Activated CD4-positive, alpha-beta T cell treated with anti-CD3 and anti-CD28 coated beads for 24 hours (primary cell): ENCODE measurements at regions not wholly inside any gene's neighbourhood (a gene's known extent, or its start where the extent isn't known, plus 50 kb on each side); places are given as distances from the start of the nearest gene placed in this dataset.
"Not testable (repeated sequence)": the region's sequence is repeated elsewhere in the genome, so short reads cannot be mapped to it uniquely, and the experiment has no call there.

Experiments
- DNase-seq, 2 donors: peaks; one replicate each; pipeline ENCODE4 v3.0.0-alpha.2; 2020; ENCODE audit warnings: low read depth in 2 of 2

DNA sequence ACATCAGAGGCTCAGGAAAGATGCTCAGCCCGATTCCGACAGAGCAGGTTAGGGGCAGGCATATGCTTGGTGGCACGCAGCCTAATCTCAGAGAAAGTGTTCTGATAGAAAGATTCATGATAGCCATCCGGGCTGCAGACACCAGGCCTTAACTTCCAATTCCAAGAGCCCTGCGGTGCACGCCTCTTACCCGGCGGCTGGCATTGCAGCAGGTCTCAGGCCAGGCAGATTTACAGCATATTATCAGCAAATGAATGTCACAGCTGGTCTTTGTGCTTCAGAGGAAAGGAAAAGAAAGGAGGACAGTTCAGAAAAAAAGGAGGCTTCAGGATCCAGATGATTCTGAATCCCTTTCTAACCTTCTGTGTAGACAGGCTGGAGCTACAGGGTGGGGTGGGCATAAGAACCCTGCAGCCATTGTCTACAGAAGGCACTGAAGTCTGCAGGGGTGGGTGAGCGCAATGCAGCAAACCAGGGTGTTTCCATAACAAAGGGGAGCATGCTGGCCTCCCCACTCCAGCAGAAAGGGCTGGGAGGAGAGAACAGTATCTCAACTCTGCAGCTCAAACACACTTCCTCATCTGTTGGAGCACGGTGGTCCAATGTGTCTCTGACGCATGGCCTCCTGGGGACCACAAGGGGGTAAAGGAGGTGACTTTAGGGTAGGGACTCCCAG, 277.4 kb upstream of the XYLT1 start:
- DNase-seq = no peak

DNA sequence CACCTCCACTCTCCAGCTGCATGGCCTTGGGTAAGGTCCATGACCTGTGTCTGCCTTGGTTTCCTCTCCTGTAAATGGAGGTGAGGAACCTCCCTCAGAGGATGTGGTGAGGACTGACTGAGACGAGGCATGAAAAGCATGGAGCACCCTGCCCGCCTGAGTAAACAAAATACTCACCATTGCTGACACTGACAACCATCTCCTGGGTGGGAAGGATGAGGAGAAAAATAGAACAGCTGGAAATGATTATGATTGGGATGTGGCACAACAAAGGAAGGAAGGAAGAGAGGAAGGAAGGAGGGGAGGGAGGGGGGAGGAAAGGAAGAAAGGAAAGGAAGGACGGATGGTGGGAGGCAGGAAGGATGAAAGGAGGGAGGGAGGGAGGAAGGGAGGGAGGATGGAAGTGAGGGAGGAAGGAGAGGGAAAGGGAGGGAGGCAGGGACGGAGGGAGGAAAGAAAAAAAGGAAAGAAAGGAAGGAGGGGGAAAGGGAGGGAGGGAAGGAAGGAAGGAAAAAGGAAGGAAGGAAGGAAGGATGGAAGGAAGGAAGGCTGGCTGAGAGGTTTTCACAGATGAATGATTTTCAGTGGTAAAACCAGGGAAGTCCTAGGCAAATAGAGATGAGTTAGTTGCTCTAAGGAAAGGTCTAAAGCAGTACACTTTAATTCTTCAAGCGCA, 276.5 kb upstream of the XYLT1 start:
- DNase-seq = no peak

DNA sequence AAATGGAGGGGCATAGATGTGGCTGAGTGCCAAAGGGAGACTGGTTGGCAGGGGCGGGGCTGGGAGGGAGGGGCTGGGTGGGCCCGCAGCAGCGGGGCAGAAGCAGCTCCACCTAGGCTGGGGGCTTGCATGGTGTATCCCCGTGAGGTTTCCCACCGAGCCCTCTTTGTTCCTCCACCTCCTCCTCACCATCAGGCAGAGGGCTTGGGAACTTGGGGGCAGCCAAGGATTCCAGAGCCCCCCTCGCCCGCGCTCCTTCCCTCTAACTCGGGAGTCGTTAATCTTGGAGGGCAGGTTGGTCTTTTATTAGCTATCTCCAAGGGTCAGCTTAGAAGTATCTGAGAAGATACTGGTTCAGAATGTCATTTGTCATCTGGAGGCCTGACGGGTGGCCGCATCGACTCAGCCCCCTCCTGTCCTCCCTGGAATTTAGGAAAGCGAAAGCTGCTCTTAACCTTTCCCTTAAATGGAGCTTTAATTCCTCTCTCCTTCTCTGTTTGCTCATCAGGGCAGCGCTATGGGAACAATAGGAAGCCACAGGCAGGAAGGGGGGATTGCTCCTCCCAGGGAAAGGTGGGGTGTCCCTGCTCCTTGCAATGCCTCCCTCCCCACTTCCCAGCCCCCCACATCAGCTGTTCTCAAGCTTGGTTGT, 274.3 kb upstream of the XYLT1 start:
- DNase-seq = no peak

DNA sequence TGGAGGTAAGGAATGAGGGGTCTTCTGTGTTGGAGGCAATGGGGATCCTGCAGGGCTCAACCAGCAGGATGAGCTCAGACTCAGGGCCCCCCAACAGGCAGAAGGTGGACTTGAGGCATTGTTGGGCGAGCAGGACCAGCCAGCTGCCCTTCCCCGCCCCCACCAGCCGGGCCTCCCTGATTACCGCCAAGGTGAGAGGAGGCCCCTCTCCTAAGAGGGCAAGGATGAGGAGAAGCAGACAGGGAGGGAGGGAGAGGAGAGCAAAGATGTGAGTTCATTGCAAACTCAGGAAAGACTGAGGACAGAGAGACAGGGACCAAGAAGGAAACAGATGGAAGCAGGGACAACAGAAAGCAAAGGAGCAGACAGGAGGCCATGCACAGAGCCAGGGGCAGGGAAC, 272.8 kb upstream of the XYLT1 start:
- no peak for DNase-seq

DNA sequence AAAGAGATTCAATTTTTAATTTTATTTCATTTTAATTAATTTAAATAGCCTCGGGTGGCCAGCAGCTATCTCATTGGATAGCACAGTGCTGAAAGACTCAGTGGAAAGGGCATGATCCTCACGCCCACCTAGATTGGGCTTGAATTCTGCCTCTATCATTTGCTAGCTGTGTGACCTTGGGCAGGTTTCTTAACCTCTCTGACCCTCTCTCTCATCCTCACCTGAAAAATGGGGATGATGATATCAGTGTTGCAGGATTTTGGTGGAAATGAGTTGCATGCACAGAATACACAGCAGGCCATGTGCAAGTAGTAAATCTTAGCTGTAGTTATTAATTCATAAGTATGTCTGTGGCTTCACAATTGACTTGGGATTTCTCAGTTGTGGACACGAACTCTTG, 272.4 kb upstream of the XYLT1 start:
- no peak for DNase-seq

GRCh38 chr16:17735099-17735498, 264.3 kb upstream of the XYLT1 start:
- DNase-seq = not testable (repeated sequence)

GRCh38 chr16:17729820-17730219, 259.1 kb upstream of the XYLT1 start:
- DNase-seq = no peak

DNA sequence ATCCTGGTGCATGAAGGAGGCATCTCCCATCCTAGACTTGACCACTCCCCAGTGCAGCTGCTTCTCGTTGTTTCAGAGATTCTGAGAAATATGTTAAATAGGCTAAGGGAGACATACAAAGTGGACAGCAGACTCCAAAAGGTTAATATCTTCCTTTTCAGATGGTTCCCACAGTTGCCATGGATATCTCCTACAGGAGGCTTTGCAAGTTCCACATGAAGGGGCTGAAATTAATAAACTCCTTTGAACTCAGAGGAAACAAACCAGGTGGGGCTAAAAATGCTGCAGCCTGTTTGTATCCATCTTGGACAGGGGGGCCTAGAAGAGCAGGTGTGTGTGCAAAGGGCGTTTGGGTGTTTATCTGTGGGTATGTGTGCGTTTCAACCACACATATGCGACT, 257.4 kb upstream of the XYLT1 start:
- no peak for DNase-seq

DNA sequence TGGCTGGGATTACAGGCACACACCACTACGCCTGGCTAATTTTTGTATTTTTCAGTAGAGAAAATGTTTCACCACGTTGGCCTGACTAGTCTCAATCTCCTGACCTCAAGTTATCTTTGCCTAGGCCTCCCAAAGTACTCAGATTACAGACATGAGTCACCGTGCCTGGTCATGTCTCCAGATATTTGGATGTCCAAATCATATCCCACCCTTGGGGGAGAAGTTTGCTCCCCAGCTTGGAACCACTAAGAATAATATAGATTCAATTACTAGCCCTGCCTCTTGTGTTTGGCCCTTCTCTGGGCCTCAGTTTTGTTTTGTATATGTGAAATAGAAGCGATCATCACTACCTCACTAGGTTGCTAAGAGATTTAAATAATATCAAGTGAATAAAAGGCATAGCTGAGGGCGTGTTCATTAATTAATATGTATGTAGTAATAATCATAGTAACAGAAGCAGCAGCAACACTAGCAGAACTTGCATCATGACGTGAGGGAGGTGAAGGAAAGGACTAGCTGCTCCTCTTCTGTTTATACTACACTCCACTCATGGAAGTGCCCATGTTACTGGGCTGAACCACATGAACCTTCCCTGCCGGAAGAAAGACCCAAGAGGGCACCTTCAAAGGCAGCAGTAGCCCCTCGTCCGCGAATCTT, 253.6 kb upstream of the XYLT1 start:
- DNase-seq = no peak

GRCh38 chr16:17723531-17724134, 252.9 kb upstream of the XYLT1 start:
- no peak for DNase-seq

GRCh38 chr16:17718495-17718894, 247.7 kb upstream of the XYLT1 start:
- no peak for DNase-seq

DNA sequence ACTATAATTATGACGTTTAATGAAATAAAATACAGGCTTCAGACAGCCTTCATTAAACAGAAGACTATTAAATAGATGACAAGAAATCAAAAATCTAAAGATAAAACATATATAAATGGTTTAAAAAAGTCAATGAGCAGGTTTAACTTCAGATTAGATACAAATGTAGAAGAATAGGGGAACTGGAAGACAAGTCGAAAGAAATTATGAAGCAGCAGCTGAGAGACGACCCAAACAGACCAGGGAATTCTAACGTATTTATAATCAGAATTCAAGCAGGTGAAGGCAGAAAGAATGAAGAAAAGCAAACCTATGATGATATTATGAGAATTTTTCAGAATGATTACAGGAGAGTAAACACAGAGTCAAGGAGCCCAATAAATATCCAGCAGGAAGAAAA, 235.1 kb upstream of the XYLT1 start:
- no peak for DNase-seq

- DNase-seq = no peak
These were observed 225.9 kb upstream of the XYLT1 start for GRCh38 chr16:17696616-17697015.

GRCh38 chr16:17692484-17692883, 221.7 kb upstream of the XYLT1 start:
- no peak for DNase-seq

- no peak for DNase-seq
These were observed 221.1 kb upstream of the XYLT1 start for GRCh38 chr16:17691899-17692176.

GRCh38 chr16:17691106-17691898, 220.5 kb upstream of the XYLT1 start:
- DNase-seq = no peak

DNA sequence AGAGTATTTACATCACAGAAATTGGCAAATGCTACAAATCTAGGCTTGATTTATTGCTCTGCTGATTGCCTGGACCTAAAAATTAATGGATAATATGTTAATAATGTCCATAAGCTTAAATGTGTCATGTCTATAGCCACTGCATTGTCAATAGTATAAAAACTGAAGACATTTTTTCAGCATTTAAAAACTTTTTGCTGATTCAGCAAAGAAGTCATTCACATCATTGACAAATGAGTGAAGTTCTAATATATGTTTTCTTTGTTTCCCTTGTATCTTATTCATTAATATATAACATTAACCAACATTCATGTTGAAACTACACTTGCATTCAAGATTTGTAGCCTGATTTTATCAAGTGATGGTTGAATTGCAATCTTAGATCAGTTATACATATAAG, 214.7 kb upstream of the XYLT1 start:
- no peak for DNase-seq

- no peak for DNase-seq
These were observed 212.5 kb upstream of the XYLT1 start for GRCh38 chr16:17683281-17683680.

DNA sequence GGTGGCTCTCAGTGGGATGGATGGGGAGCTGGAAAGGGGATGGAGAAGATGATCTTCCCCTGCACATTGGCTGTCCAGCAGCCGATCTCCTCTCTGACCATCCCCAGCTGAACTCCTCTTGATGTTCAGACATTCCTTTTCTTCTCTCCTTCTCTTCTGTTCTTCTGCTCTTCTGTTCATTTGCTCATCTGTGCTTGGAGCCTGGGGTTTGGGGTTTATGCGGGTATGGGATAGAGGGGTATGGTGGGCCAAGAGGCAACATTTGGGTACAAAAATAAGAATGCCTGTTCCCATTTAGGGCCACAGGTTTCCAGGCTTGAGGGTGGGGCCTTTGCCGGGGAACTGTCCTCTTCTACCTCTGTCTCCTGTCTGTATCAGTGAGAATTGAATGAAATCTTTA, 205.4 kb upstream of the XYLT1 start:
- no peak for DNase-seq

- no peak for DNase-seq
These were observed 197.6 kb upstream of the XYLT1 start for GRCh38 chr16:17668386-17668785.

- DNase-seq = no peak
These were observed 195.5 kb upstream of the XYLT1 start for GRCh38 chr16:17666293-17666692.

DNA sequence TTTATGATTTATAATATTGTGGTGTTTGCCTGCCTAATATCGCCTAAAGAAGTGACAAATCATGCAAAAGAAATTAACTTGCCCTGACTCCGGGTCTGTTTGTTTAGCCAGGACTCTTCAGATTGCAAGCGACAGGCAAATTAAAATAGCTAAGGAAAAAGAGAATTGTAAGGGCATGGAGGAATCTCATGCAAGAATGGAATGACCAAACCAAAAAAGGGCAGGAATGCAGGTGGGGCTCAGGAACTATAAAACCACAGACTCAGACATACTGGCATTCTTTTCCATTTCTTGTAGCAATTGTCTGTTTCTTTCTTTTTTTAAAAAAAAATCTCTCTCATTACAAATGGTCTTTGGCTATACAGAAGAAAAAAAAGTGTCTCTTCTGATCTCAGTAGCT, 188.1 kb upstream of the XYLT1 start:
- DNase-seq = no peak
